GM12878 (cell line): ENCODE measurements at regions not wholly inside any gene's neighbourhood (a gene's known extent, or its start where the extent isn't known, plus 50 kb on each side); places are given as distances from the start of the nearest gene placed in this dataset.

Experiments
- CREM ChIP-seq: IDR thresholded peaks from 2 replicates; pipeline ENCODE4 v1.6.1; 2014; ENCODE audit warnings: antibody characterized with exemption, low read depth
- CTCF ChIP-seq, 3 experiments: IDR thresholded peaks in 2 of 3; conservative IDR thresholded peaks in 1 of 3; 2 replicates each; pipeline ENCODE4 v1.5.1; 2011; ENCODE audit warnings: low read depth in 3 of 3, low read length in 3 of 3, mild to moderate bottlenecking in 3 of 3, control low read depth in 2 of 3, moderate library complexity in 2 of 3, inconsistent platforms in 1 of 3, mixed read lengths in 1 of 3; ENCODE audit not compliant: control insufficient read depth in 2 of 3, insufficient read depth in 1 of 3; ENCODE audit errors: extremely low read depth in 1 of 3
- MAX ChIP-seq: IDR thresholded peaks from 2 replicates; pipeline ENCODE4 v1.6.1; 2012; ENCODE audit warnings: low read depth, low read length, improper control_type of control experiment
- SP1 ChIP-seq: IDR thresholded peaks from one replicate; pipeline ENCODE4 v1.6.1; 2011; ENCODE audit warnings: low read depth, low read length

GRCh38 chr6:139547122-139547776 lies 172.8 kb upstream of the CITED2 start:
- TF ChIP-seq MAX: no peak
- TF ChIP-seq CREM: no peak
- no peak for TF ChIP-seq SP1
- TF ChIP-seq CTCF (IDR thresholded peaks at IDR 0.05 in 2 of 3, conservative IDR thresholded peaks at IDR 0.05 in 1 of 3; ENCODE audit: control insufficient read depth in 2 of 3, extremely low read depth in 1 of 3, insufficient read depth in 1 of 3, low read depth in 3 of 3, low read length in 3 of 3): no peak
